SK-N-SH (cell line): ENCODE measurements at regions not wholly inside any gene's neighbourhood (a gene's known extent, or its start where the extent isn't known, plus 50 kb on each side); places are given as distances from the start of the nearest gene placed in this dataset.
"Not testable (repeated sequence)": the region's sequence is repeated elsewhere in the genome, so short reads cannot be mapped to it uniquely, and the experiment has no call there.

ENCODE experiments used
- CTCF ChIA-PET: fragments of 300-600, 350-600 bp; formaldehyde crosslinking; extraction: SDS; loops from one replicate; lab custom pipeline; 2021; lab: Yijun Ruan, JAX
- POLR2A ChIA-PET: fragments of 350-600 bp; sonication (Branson Sonifier 250); formaldehyde crosslinking; extraction: SDS; loops from one replicate; lab custom pipeline; 2020; ENCODE audit warnings: antibody characterized with exemption, inconsistent platforms; lab: Yijun Ruan, JAX
- DNase-seq: peaks from one replicate; pipeline ENCODE4 v3.0.0; 2012
- H2AFZ ChIP-seq: fragments of 200-600 bp; sonication (generic); 2 replicates; pipeline ENCODE4 v1.8.1; 2016; ENCODE audit warnings: antibody characterized with exemption, mild to moderate bottlenecking, low read depth
- H3F3A ChIP-seq: fragments of 200-600 bp; sonication (generic); replicated peaks from 2 replicates; pipeline ENCODE3; 2016; ENCODE audit warnings: antibody characterized with exemption, mild to moderate bottlenecking; ENCODE audit not compliant: insufficient read depth
- H3K27ac ChIP-seq, 2 experiments: fragments of 200-500 bp in 1 of 2; fragments of 200-600 bp in 1 of 2; sonication (Bioruptor generic) in 1 of 2; sonication (generic), shearing (Covaris generic) in 1 of 2; 2 replicates each; pipeline versions ENCODE4 v1.5.1 to v1.6.1; 2014 to 2016; ENCODE audit warnings: low read depth in 2 of 2, inconsistent platforms in 1 of 2, low read length in 1 of 2, mild to moderate bottlenecking in 1 of 2, mixed read lengths in 1 of 2
- H3K27me3 ChIP-seq: fragments of 200-600 bp; sonication (generic), shearing (Covaris generic); 2 replicates; pipeline ENCODE4 v1.6.1; 2016; ENCODE audit warnings: mixed run types; ENCODE audit not compliant: insufficient read depth
- H3K36me3 ChIP-seq, 2 experiments: fragments of 200-500 bp in 1 of 2; fragments of 200-600 bp in 1 of 2; sonication (Bioruptor generic) in 1 of 2; sonication (generic) in 1 of 2; replicated peaks in 1 of 2; 2 replicates each; pipeline versions ENCODE3 to v1.5.1; 2014 to 2016; ENCODE audit warnings: low read length in 1 of 2, mild to moderate bottlenecking in 1 of 2; ENCODE audit not compliant: insufficient read depth in 2 of 2, control insufficient read depth in 1 of 2
- H3K4me1 ChIP-seq, 2 experiments: fragments of 200-500 bp in 1 of 2; fragments of 200-600 bp in 1 of 2; sonication (Bioruptor generic) in 1 of 2; sonication (generic), shearing (Covaris generic) in 1 of 2; 2 replicates each; pipeline versions ENCODE4 v1.5.1 to v1.6.1; 2014 to 2016; ENCODE audit warnings: low read depth in 1 of 2, low read length in 1 of 2, mixed run types in 1 of 2; ENCODE audit not compliant: insufficient read depth in 2 of 2, control insufficient read depth in 1 of 2
- H3K4me2 ChIP-seq: fragments of 200-600 bp; sonication (generic), shearing (Covaris generic); 2 replicates; pipeline ENCODE4 v1.6.1; 2017; ENCODE audit warnings: mixed run types
- H3K4me3 ChIP-seq, 2 experiments: fragments of 200-500 bp in 1 of 2; fragments of 200-600 bp in 1 of 2; sonication (Bioruptor generic) in 1 of 2; sonication (generic), shearing (Covaris generic) in 1 of 2; 2 replicates each; pipeline versions ENCODE4 v1.5.1 to v1.8.1; 2014 to 2016; ENCODE audit warnings: low read depth in 2 of 2, inconsistent platforms in 1 of 2, low read length in 1 of 2, mild to moderate bottlenecking in 1 of 2, mixed read lengths in 1 of 2, moderate library complexity in 1 of 2
- H3K79me2 ChIP-seq: fragments of 200-600 bp; sonication (generic); 2 replicates; pipeline ENCODE4 v1.8.1; 2017; ENCODE audit warnings: mild to moderate bottlenecking; ENCODE audit not compliant: insufficient read depth
- H3K9ac ChIP-seq: fragments of 200-600 bp; sonication (generic); 2 replicates; pipeline ENCODE4 v1.6.1; 2017; ENCODE audit warnings: mixed run types
- H3K9me2 ChIP-seq: fragments of 200-600 bp; sonication (generic); 2 replicates; pipeline ENCODE4 v1.6.1; 2017; ENCODE audit warnings: mixed run types
- H3K9me3 ChIP-seq: fragments of 200-600 bp; sonication (generic); 2 replicates; pipeline ENCODE4 v1.6.1; 2017; ENCODE audit warnings: mixed run types, mild to moderate bottlenecking, moderate library complexity
- H4K20me1 ChIP-seq: fragments of 200-600 bp; sonication (generic); 2 replicates; pipeline ENCODE4 v1.6.1; 2017; ENCODE audit warnings: mild to moderate bottlenecking, mixed run types; ENCODE audit not compliant: insufficient read depth
- ELF1 ChIP-seq: IDR thresholded peaks from 2 replicates; pipeline ENCODE4 v1.4.0; 2012
- FOSL2 ChIP-seq: IDR thresholded peaks from 2 replicates; pipeline ENCODE4 v1.4.0; 2012; ENCODE audit warnings: low read depth, mild to moderate bottlenecking, moderate library complexity, borderline replicate concordance
- MXI1 ChIP-seq: IDR thresholded peaks from 2 replicates; pipeline ENCODE4 v1.6.1; 2012; ENCODE audit warnings: mild to moderate bottlenecking, low read depth, low read length, improper control_type of control experiment
- NFIC ChIP-seq: IDR thresholded peaks from 2 replicates; pipeline ENCODE4 v1.4.0; 2012; ENCODE audit warnings: borderline replicate concordance
- RXRA ChIP-seq: IDR thresholded peaks from 2 replicates; pipeline ENCODE4 v1.4.0; 2012; ENCODE audit warnings: low read depth, mild to moderate bottlenecking, borderline replicate concordance
- WGBS: methylation state at CpG from one replicate; pipeline ENCODE4 v1.1.6; 2017; ENCODE audit warnings: low lambda C conversion rate; 5-methylcytosine and 5-hydroxymethylcytosine counted together
- TF ChIP-seq, protein P1 (sequence below): IDR thresholded peaks from 2 replicates; pipeline ENCODE4 v1.4.0; 2012; ENCODE audit warnings: low read depth, borderline replicate concordance
- TF ChIP-seq, protein P2 (sequence below): IDR thresholded peaks from 2 replicates; pipeline ENCODE4; 2012

DNA sequence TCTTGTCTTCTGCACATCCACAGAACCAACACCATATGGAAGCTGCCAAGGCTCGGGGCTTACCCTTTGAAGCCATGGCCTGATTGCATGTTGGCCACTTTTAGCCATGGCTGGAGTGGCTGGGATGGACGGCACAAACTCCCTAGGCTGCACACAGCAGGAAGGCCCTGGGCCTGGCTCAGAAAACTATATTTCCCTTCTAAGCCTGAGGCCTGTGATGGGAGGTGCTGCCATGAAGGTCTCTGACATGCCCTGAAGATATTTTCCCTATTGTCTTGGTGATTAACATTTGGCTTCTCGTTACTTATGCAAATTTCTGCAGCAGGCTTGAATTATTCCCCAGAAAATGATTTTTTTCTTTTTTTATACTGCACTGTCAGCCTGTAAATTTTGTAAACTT lies 387.0 kb upstream of the KCND2 start:
- Histone ChIP-seq H4K20me1 (no peaks in the 10 kb centered on the region), H2AFZ (no peak overlapping the region), H3F3A (no peaks in the 10 kb centered on the region), H3K27me3 (no peaks in the 10 kb centered on the region; the same call in 1 of the 2 replicates), H3K4me3 (no peak overlapping the region), H3K9ac (no peak overlapping the region), H3K9me2 (no peaks in the 10 kb centered on the region), H3K9me3 (no peaks in the 10 kb centered on the region), H3K27ac (no peak overlapping the region), H3K36me3 (no peaks in the 10 kb centered on the region), H3K4me1 (no peaks in the 10 kb centered on the region), H3K79me2 (no peaks in the 10 kb centered on the region), H3K4me2 (no peak overlapping the region)
- POLR2A ChIA-PET: no interaction called here
- no peak for TF ChIP-seq RXRA
- TF ChIP-seq, protein P1, sequence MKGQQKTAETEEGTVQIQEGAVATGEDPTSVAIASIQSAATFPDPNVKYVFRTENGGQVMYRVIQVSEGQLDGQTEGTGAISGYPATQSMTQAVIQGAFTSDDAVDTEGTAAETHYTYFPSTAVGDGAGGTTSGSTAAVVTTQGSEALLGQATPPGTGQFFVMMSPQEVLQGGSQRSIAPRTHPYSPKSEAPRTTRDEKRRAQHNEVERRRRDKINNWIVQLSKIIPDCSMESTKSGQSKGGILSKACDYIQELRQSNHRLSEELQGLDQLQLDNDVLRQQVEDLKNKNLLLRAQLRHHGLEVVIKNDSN: no peak
- WGBS: 1% methylated on average over 3 of the region's 3 CpGs
- CTCF ChIA-PET: interaction anchor here (1.2 kb wide), 1 partner anchor 9 kb away, joined by 3 read pairs; no protein-coding TSS in a partner anchor
- no peak for DNase-seq

DNA sequence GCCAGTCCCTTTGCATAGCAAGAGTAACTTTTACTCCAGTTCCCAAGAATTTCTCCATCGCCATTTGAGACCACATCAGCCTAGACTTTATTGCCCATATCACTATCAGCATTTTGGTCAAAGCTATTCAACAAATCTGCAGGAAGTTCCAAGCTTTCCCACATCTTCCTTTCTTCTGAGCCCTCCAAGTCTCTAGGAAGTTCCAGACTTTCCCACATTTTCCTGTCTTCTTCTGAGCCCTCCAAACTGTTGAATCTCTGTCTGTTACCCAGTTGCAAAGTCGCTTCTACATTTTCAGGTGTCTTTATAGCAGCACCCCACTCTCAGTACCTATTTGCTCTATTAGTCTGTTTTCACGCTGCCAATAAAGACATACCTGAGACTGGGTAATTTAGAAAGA lies 386.4 kb upstream of the KCND2 start:
- H2AFZ ChIP-seq, H3K27ac ChIP-seq, POLR2A ChIA-PET, H3F3A ChIP-seq, H3K27me3 ChIP-seq, DNase-seq, H3K4me3 ChIP-seq, H3K9ac ChIP-seq, H3K4me1 ChIP-seq, H3K9me2 ChIP-seq, H4K20me1 ChIP-seq, H3K79me2 ChIP-seq, H3K9me3 ChIP-seq, H3K4me2 ChIP-seq, H3K36me3 ChIP-seq: not testable (repeated sequence)
- CTCF ChIA-PET: interaction anchor here (0.6 kb wide), 1 partner anchor 218 kb away, joined by 3 read pairs; no protein-coding TSS in a partner anchor
- WGBS: under 1% methylated on average over 3 of the region's 3 CpGs

DNA sequence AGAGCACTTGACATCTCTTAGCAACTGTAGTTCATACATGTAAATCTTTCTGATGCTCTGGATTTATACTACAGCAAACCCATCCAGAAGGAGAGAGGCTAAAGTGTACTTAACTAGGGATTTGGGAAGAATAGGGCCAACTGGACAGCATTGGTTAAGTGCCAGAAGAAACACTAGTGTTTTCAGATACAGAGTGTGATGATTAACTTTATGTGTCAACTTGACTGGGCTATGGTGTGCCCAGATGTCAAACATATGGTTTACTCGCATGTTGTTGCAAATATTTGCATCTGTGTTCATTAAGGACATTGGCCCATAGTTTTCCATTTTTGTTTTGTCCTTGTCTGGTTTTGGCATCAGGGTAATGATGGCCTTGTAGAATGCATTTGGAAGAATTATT lies 384.7 kb upstream of the KCND2 start:
- Histone ChIP-seq H2AFZ (no peak overlapping the region), H3F3A (no peaks in the 10 kb centered on the region), H3K9ac (no peak overlapping the region), H3K27ac (no peak overlapping the region), H3K79me2 (no peaks in the 10 kb centered on the region), H3K4me3 (no peak overlapping the region), H3K4me1 (no peaks in the 10 kb centered on the region; a peak in 1 of 4 replicates), H3K36me3 (no peaks in the 10 kb centered on the region), H3K27me3 (no peaks in the 10 kb centered on the region; the same call in 1 of the 2 replicates), H4K20me1 (no peaks in the 10 kb centered on the region), H3K4me2 (no peak overlapping the region), H3K9me3 (no peaks in the 10 kb centered on the region), H3K9me2 (no peaks in the 10 kb centered on the region)
- ChIA-PET CTCF (no interaction called here), POLR2A (no interaction called here)
- no peak for DNase-seq
- TF ChIP-seq NFIC: no peak
- no peak for TF ChIP-seq ELF1
- TF ChIP-seq MXI1: no peak
- TF ChIP-seq, protein P1: no peak
- TF ChIP-seq, protein P2, sequence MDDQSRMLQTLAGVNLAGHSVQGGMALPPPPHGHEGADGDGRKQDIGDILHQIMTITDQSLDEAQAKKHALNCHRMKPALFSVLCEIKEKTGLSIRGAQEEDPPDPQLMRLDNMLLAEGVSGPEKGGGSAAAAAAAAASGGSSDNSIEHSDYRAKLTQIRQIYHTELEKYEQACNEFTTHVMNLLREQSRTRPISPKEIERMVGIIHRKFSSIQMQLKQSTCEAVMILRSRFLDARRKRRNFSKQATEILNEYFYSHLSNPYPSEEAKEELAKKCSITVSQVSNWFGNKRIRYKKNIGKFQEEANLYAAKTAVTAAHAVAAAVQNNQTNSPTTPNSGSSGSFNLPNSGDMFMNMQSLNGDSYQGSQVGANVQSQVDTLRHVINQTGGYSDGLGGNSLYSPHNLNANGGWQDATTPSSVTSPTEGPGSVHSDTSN: no peak
- TF ChIP-seq FOSL2: no peak
- WGBS: 10% methylated on average over 1 of the region's 1 CpG
